Smooth muscle cell (in vitro differentiated cells): ENCODE measurements at regions not wholly inside any gene's neighbourhood (a gene's known extent, or its start where the extent isn't known, plus 50 kb on each side); places are given as distances from the start of the nearest gene placed in this dataset.

Source experiments
- DNase-seq: peaks from one replicate; lab custom pipeline; 2025; ENCODE audit not compliant: unreplicated experiment; lab: John Stamatoyannopoulos, UW
- H2AFZ ChIP-seq: fragments of 200-600 bp; sonication (generic); 2 replicates; pipeline ENCODE4 v1.6.0; 2016; ENCODE audit warnings: antibody characterized with exemption, low read depth, mild to moderate bottlenecking
- H3F3A ChIP-seq: fragments of 200-600 bp; sonication (generic); 2 replicates; pipeline ENCODE4 v1.6.0; 2017; ENCODE audit warnings: antibody characterized with exemption, low read depth
- H3K27ac ChIP-seq: fragments of 200-600 bp; sonication (generic); 2 replicates; pipeline ENCODE4 v1.5.1; 2016; ENCODE audit warnings: low read depth, mild to moderate bottlenecking
- H3K27me3 ChIP-seq: fragments of 200-600 bp; sonication (generic); 2 replicates; pipeline ENCODE4 v1.6.1; 2016; ENCODE audit warnings: low read depth, mild to moderate bottlenecking
- H3K36me3 ChIP-seq: fragments of 200-600 bp; sonication (generic); 2 replicates; pipeline ENCODE4 v1.5.1; 2016; ENCODE audit warnings: low read depth
- H3K4me1 ChIP-seq: fragments of 200-600 bp; sonication (generic); 2 replicates; pipeline ENCODE4 v1.5.1; 2016; ENCODE audit warnings: low read depth
- H3K4me2 ChIP-seq: fragments of 200-600 bp; sonication (generic); 2 replicates; pipeline ENCODE4 v1.6.0; 2016; ENCODE audit warnings: mild to moderate bottlenecking
- H3K4me3 ChIP-seq: fragments of 200-600 bp; sonication (generic); 2 replicates; pipeline ENCODE4 v1.5.1; 2016; ENCODE audit warnings: mild to moderate bottlenecking
- H3K79me2 ChIP-seq: fragments of 200-600 bp; sonication (generic); 2 replicates; pipeline ENCODE4 v1.6.0; 2016; ENCODE audit warnings: low read depth, mild to moderate bottlenecking
- H3K9ac ChIP-seq: fragments of 200-600 bp; sonication (generic); 2 replicates; pipeline ENCODE4 v1.6.0; 2016; ENCODE audit warnings: low read depth
- H3K9me3 ChIP-seq: fragments of 200-600 bp; sonication (generic); replicated peaks from 2 replicates; pipeline ENCODE4 v1.5.1; 2016; ENCODE audit warnings: low read depth
- H4K20me1 ChIP-seq: fragments of 200-600 bp; sonication (generic); 2 replicates; pipeline ENCODE4 v1.6.0; 2016; ENCODE audit warnings: low read depth
- WGBS: methylation state at CpG from one replicate; pipeline ENCODE4 v1.1.7; 2016; ENCODE audit warnings: low lambda C conversion rate; 5-methylcytosine and 5-hydroxymethylcytosine counted together
- TF ChIP-seq, protein P1 (sequence below): fragments of 200-600 bp; sonication (generic); IDR thresholded peaks from 2 replicates; pipeline ENCODE4 v1.5.1; 2017; ENCODE audit warnings: borderline replicate concordance, mild to moderate bottlenecking, antibody characterized with exemption; ENCODE audit not compliant: insufficient read depth, poor library complexity, severe bottlenecking

DNA sequence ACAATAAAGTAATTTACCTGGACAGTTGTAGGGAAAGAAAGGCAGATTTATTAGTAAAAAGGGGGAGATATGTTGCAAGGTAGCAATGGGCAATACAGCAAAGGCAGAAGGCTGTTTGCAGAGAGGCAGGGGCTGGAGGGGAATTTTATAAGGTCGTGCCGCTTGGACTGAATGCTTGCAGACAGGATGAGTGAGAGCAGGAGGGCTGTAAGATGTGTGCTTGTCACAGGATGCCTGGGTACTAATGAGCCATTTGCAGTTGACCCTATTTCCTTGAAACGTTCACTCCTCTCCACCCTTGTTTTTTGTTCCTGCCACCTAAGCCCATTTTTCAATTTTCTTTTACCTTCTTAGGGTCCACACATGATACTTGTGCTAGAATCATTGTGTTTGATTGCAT, 214.7 kb downstream of the TRAM1L1 start:
- 27% methylated on average over 3 of the region's 3 CpGs for WGBS
- Histone ChIP-seq H3K27me3 (peaks cover 6% of the 10 kb centered on the region), H4K20me1 (no peaks in the 10 kb centered on the region), H2AFZ (no peak overlapping the region), H3K36me3 (no peaks in the 10 kb centered on the region), H3K9me3 (no peaks in the 10 kb centered on the region), H3F3A (no peaks in the 10 kb centered on the region), H3K4me1 (no peaks in the 10 kb centered on the region), H3K27ac (no peak overlapping the region), H3K79me2 (no peaks in the 10 kb centered on the region), H3K4me2 (no peak overlapping the region), H3K9ac (no peak overlapping the region), H3K4me3 (no peak overlapping the region)
- TF ChIP-seq, protein P1, sequence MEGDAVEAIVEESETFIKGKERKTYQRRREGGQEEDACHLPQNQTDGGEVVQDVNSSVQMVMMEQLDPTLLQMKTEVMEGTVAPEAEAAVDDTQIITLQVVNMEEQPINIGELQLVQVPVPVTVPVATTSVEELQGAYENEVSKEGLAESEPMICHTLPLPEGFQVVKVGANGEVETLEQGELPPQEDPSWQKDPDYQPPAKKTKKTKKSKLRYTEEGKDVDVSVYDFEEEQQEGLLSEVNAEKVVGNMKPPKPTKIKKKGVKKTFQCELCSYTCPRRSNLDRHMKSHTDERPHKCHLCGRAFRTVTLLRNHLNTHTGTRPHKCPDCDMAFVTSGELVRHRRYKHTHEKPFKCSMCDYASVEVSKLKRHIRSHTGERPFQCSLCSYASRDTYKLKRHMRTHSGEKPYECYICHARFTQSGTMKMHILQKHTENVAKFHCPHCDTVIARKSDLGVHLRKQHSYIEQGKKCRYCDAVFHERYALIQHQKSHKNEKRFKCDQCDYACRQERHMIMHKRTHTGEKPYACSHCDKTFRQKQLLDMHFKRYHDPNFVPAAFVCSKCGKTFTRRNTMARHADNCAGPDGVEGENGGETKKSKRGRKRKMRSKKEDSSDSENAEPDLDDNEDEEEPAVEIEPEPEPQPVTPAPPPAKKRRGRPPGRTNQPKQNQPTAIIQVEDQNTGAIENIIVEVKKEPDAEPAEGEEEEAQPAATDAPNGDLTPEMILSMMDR: no peak
- no peak for DNase-seq

DNA sequence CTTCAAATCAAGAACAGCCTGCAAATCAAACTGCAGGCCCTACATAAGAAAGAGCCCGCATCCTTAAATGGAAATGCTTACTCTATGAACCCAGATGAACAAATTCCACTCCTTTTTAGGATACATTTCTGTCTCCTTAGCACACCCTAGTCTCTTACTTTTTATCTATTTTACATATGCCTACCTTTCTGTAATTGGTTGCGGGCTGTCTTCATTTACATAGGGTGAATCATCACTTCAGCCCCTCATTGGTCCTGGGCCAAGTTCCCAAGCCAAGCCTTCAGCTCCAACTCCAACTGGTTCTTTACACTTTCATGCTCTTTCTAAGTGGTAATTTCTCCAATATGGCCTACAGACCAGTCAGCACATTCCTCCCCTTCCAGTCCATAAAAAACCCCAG, 219.3 kb downstream of the TRAM1L1 start:
- no peak overlapping the region for H3K4me3 ChIP-seq
- H3K27me3 ChIP-seq: no peaks in the 10 kb centered on the region
- no peaks in the 10 kb centered on the region for H3K36me3 ChIP-seq
- 95% methylated on average over 2 of the region's 2 CpGs for WGBS
- no peaks in the 10 kb centered on the region for H3K9me3 ChIP-seq
- H4K20me1 ChIP-seq: no peaks in the 10 kb centered on the region
- H2AFZ ChIP-seq: no peak overlapping the region
- H3F3A ChIP-seq: no peaks in the 10 kb centered on the region
- H3K4me1 ChIP-seq: no peaks in the 10 kb centered on the region
- H3K79me2 ChIP-seq: no peaks in the 10 kb centered on the region
- H3K27ac ChIP-seq: no peak overlapping the region
- no peak overlapping the region for H3K9ac ChIP-seq
- no peak overlapping the region for H3K4me2 ChIP-seq
- TF ChIP-seq, protein P1: no peak
- DNase-seq: no peak

DNA sequence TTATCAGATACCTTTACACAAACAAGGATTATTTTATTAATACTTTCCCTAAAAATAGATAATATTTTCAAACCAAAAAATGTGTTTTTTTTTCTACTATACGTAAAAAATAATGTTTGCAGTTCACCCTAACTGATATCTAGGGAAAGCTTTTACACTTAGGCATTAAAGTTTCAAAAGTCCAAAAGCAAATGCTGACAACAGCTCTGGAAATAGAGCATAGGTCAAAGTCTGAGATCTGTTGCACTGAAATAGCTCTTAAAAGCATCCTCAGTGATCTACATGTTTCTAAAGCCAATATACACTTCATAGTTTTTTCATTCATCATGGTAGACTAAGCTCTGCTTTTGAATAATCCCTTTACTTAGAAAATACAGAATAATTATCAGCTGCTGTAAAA, 222.8 kb downstream of the TRAM1L1 start:
- no peaks in the 10 kb centered on the region for H3K4me1 ChIP-seq
- no peaks in the 10 kb centered on the region for H3K27me3 ChIP-seq
- H3F3A ChIP-seq: no peaks in the 10 kb centered on the region
- H2AFZ ChIP-seq: no peak overlapping the region
- no peak overlapping the region for H3K4me3 ChIP-seq
- H3K36me3 ChIP-seq: no peaks in the 10 kb centered on the region
- H4K20me1 ChIP-seq: no peaks in the 10 kb centered on the region
- no peaks in the 10 kb centered on the region for H3K9me3 ChIP-seq
- WGBS: 85% methylated on average over 1 of the region's 1 CpG
- no peak overlapping the region for H3K9ac ChIP-seq
- DNase-seq: no peak
- TF ChIP-seq, protein P1: no peak
- H3K27ac ChIP-seq: no peak overlapping the region
- H3K79me2 ChIP-seq: no peaks in the 10 kb centered on the region
- H3K4me2 ChIP-seq: no peak overlapping the region

DNA sequence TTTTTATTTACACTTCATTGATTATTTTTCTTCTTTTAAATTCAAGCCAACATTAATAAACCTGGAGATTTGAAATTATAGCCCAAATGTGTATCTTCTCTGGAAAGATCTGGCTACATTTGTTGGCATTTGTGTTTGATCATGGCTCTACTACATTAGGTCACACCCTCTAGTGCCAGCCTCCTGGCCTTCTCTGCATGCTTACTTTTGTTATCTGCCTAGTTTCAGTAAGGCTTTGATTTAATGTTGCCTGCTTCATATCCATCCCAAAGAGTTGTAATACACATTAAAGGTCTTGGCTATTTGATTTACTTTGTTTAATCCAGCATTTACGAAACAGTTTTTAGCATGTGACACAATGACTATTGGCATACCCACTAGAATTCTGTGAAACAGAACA, 224.5 kb downstream of the TRAM1L1 start:
- H4K20me1 ChIP-seq: no peaks in the 10 kb centered on the region
- H2AFZ ChIP-seq: no peak overlapping the region
- DNase-seq: no peak
- H3K4me3 ChIP-seq: no peak overlapping the region
- no peak overlapping the region for H3K27ac ChIP-seq
- H3K9ac ChIP-seq: no peak overlapping the region
- no peak overlapping the region for H3K4me2 ChIP-seq
- no peaks in the 10 kb centered on the region for H3K4me1 ChIP-seq
- TF ChIP-seq, protein P1: no peak
- no peaks in the 10 kb centered on the region for H3K9me3 ChIP-seq
- 82% methylated on average over 1 of the region's 1 CpG for whole genome bisulfite sequencing
- no peaks in the 10 kb centered on the region for H3K79me2 ChIP-seq
- H3F3A ChIP-seq: no peaks in the 10 kb centered on the region
- H3K36me3 ChIP-seq: no peaks in the 10 kb centered on the region
- no peaks in the 10 kb centered on the region for H3K27me3 ChIP-seq
